Activated CD4-positive, CD25-positive, alpha-beta regulatory T cell treated with anti-CD3 and anti-CD28 coated beads, Interleukin-2, amount 50 U/mL, for 24 hours (primary cell): ENCODE measurements at regions not wholly inside any gene's neighbourhood (a gene's known extent, or its start where the extent isn't known, plus 50 kb on each side); places are given as distances from the start of the nearest gene placed in this dataset.

Experiments used
- ATAC-seq, 2 donors: fragments of 150-1000 bp; cut with Tn5 transposase; one replicate each; pipeline ENCODE4 v1.10.0; 2021; ENCODE audit warnings: mild to moderate bottlenecking in 1 of 2, moderate library complexity in 1 of 2

- ATAC-seq: no peak
These were observed 264.0 kb upstream of the FAR2 start for GRCh38 chr12:28884904-28885679.

DNA sequence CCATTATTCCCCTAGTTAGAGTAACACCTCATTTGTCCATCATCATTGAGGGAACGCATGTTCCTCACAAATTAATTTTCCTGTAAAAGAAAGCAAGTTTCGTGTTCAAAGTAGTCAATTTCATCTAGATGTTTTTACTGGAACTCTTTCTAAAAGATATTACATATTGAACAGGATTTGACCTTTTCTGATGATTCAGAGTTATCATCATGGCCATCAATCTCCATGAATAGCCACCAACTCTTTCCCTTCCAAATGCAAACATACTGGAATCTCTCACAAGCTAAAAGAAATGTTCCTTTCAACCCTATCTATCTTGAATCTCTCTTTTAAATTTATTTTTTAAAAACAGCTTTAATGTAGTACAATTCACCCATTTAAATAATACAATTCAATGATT lies 263.1 kb upstream of the FAR2 start:
- no peak for ATAC-seq

- no peak for ATAC-seq
These were observed 261.6 kb upstream of the FAR2 start for GRCh38 chr12:28887461-28887990.

DNA sequence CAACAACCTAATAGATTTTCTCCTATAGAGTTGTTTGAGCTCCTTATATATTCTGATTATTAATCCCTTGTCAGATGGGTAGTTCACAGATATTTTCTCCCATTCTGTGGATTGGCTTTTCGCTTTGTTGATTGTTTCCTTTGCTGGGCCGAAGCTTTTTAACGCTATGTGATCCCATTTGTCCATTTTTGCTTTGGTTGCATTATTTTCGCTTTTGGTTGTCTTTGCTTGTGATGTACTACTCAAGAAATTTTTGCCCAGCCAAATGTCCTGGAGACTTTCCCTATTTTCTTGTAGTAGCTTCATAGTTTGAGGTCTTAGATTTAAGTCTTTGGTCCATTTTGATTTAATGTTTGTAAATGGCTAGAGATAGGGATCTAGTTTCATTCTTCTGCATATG lies 258.4 kb upstream of the FAR2 start:
- no peak for ATAC-seq

- ATAC-seq: no peak
These were observed 258.0 kb upstream of the FAR2 start for GRCh38 chr12:28891126-28891525.

DNA sequence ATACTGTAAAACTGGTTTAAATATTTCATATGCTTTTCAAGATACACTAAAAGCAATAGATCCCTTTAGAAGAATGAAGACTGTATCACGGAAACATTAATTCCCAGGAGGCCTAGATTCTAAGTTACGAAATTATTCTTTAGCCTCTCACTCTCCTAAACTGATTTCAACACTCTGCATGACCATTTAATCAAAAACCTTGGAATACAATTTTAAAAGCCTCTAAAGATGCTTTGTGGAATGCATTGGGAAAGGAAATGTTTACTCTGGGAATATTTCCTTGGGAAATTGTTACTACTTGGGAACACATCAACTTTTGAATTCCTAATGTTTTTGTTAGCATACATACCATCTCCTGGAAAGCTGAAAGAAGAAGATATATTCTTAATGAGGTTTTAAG lies 255.7 kb upstream of the FAR2 start:
- ATAC-seq: no peak

GRCh38 chr12:28893856-28894255 lies 255.2 kb upstream of the FAR2 start:
- ATAC-seq: no peak

GRCh38 chr12:28896421-28896820 lies 252.7 kb upstream of the FAR2 start:
- no peak for ATAC-seq

GRCh38 chr12:28898038-28898437 lies 251.0 kb upstream of the FAR2 start:
- no peak for ATAC-seq

DNA sequence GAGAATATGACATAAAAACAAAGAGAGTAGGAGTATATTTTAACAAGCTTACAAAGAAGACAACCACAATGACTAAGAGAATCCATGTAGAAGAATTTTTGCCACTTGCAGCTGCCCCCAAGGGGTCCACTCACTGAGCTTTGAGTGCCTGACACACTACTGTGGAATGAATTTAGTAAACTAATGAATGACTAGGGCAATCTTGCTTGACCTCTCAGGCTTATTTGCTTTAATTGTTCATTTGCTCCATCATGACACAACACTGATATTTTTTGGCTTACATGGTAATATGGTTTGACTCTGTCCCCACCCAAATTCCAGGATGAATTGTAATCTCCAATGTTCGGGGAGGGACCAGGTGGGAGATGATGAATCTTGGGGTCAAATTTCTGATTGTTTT lies 249.1 kb upstream of the FAR2 start:
- ATAC-seq: no peak

DNA sequence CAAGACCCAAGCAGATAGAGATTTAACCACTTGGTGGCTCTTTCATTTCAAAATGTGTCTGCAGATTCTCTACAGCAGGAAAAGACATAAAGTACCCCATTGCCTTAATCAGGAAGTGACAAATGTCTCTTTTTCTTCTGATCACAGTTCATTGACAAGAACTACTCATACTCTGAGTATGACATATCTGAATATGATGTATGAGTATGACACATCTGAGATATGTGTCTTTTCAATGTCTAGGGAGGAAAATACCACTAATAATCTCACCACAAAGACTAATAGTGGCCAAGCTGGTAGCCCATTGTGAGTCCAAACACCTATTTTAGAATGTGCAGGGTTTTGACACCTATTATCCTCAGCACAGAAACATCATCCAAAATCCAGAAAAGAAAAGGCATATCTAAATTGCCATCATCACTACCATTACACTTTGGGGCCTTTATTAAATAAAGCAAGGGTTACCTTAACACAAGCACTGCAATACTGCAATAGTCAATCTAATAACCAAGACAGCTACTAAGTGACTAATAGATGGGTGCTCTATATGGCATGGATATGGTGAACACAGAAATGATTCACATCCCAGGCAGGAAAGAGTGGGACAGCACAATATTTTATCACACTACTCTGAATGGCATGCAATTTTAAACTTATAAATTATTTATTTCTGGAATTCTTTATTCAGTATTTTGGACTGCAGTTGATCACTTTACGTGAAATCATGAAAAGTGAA lies 243.7 kb upstream of the FAR2 start:
- peak; percentile 48 for ATAC-seq

DNA sequence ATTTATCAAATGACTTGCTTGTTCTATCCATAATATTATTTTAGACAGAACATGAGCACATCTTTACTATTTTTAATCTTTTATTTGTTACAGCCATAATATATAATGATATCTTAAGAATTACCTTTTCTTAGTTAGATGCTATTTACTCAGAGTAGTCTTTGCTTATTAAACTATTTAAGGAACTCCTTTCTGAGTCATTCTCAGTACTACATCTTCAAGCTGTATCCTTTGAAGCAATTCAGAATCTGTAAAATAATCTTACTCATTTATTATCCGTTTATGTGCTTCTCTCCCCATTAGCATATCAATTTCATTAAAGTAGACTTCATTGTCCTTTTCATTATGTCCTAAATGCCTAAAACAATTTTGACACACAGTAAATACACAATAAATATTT lies 240.4 kb upstream of the FAR2 start:
- ATAC-seq: no peak

GRCh38 chr12:28909291-28909690 lies 239.8 kb upstream of the FAR2 start:
- no peak for ATAC-seq

DNA sequence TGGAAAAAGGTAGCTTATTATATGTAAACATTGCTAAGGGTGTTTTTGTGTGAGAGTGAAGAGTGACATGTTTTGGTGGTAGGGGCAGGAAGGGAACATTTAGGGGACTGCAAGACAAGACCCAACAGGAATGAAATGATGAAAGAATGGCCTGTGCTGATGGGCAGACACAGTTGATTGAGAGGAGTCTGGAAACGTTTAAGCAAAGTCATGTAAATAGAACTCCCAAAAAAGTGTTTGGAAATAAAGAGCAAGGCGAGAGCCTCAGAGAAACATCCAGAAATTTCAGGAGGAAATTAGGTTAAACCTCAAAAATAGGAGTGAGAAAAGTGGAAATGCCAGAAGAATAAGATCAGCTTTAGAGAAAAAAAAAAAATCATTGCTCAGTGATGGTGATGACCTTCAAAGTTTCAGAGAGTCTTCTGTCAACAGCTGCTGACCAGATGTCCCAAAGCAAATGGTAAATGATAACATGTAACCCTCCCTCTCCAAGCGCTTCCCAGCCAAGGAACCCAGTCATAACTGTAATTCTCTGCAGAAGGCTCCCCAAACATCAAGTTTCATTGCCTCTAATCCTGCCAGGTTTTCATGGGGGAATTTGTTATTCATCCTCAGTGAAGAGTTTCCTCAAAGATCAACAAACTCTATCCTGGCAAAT lies 223.2 kb upstream of the FAR2 start:
- ATAC-seq: no peak

- no peak for ATAC-seq
These were observed 218.4 kb upstream of the FAR2 start for GRCh38 chr12:28930704-28931103.

DNA sequence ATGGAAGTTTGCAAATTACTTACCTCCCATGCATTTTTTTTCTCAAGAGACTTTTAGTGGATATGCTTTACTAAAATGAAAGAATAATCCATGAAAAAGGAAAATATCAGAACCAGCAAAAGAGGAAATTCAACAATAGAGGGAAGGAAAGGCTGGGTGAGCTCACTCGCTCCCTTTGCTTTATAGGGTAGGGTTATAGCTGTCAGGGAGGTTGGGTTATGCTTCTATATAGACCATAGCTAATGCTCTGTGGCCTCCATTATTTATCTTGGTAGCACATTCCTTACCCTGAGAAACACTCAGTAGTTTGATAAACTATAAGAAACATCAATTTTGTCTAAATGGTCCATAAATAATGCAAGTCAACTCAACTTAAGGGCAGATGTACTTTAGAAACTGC lies 215.9 kb upstream of the FAR2 start:
- no peak for ATAC-seq

- peak in 1 of 2 donors; percentile 7 for ATAC-seq
These were observed 215.1 kb upstream of the FAR2 start for GRCh38 chr12:28933864-28934527.

- no peak for ATAC-seq
These were observed 212.9 kb upstream of the FAR2 start for GRCh38 chr12:28936221-28936620.

DNA sequence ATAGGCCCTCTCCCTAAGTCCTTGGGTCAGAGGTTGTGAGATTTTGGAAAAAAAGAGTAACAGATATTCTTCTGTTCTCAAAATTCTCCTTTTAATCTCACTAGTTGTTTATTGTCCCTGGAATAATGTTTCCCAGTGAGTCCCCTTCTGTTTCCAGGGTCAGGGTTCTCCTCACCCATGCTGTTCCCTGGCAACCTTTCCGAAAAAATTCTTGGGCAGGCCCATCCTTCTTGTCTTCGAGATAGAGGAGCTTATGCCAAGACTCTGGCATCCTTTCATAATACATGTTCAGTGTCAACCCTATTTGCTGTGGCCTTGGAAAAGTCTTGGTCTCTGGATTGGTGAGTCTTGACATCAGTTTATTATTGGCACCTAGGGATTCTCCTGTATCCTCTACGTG lies 212.4 kb upstream of the FAR2 start:
- no peak for ATAC-seq

DNA sequence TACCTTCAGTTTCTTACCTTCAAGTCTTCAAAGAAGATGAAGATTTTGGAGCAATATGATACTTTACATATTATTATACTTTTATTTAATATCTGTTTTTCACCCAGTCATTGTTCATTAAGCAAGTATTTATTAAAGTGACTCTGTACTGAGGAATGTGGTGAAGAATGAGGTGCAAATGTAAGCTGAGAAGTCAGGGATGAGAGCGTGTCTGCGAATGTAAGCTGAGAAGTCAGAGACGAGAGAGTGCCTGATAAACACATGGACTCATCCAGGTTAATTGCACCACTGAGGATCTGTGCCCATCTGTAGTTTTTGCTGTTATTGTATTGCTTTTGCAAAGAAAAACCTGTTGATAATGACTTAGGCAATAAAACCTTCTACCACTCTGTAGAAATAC lies 211.9 kb upstream of the FAR2 start:
- no peak for ATAC-seq

- no peak for ATAC-seq
These were observed 211.0 kb upstream of the FAR2 start for GRCh38 chr12:28938056-28938455.

- no peak for ATAC-seq
These were observed 210.4 kb upstream of the FAR2 start for GRCh38 chr12:28938581-28939235.

- ATAC-seq: no peak
These were observed 209.7 kb upstream of the FAR2 start for GRCh38 chr12:28939427-28939826.
